AG08395 (cell line): ENCODE measurements at regions not wholly inside any gene's neighbourhood (a gene's known extent, or its start where the extent isn't known, plus 50 kb on each side); places are given as distances from the start of the nearest gene placed in this dataset.

ENCODE experiments used
- DNase-seq: peaks from one replicate; pipeline ENCODE4 v3.0.0; 2012; ENCODE audit warnings: mixed read lengths, low spot score

GRCh38 chr3:89038869-89039268, 68.6 kb upstream of the EPHA3 start:
- peak; percentile 5 for DNase-seq

DNA sequence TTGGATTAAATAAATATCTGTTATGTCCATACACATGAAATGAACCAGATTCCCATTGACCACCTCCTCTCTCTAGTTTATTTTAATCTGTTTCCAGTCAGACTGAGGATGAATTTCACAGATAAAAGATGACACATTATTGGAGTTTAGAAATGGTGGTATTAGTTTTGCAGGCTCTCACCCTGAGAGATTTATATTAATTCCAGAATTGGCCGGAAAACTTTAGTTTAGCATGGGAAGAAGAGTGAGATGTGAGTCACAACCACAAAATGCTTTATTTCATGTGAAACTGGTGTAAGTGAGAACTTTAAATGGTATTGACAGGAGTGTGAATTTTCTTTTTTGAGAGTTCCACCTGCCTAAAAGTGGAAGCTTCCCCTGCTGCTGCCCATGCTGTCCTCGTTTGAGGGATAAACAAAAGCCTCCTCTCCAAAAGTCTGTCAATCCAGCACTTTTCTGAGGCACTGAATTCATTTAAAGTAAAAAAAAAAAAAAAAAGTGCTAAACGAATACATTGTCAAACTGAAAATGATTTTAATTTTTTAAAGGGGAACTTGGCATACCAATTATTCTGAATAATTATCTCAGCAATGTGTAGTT, 65.1 kb upstream of the EPHA3 start:
- peak; percentile 16 for DNase-seq

GRCh38 chr3:89043406-89043932, 64.0 kb upstream of the EPHA3 start:
- no peak for DNase-seq

- no peak for DNase-seq
These were observed 60.8 kb upstream of the EPHA3 start for GRCh38 chr3:89046661-89047060.

DNA sequence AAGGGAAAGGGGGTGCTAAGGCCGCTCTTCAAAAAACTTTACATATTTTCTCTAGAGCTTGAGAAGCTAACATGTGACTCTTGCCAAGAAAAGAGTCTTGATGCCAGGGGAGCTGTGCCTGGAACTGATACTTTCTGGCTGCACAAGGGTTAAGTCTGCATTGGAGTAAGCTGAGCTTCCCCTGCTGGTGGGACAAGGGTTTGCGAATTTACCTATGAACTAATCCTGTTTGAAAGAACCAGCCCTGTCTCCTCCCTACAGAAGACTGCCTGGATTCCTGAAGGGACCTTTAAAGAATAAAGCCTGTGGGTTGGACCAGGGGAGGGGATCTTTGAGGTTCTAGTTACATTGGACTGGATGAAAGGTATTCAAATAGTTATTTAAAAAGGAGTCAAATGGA, 58.3 kb upstream of the EPHA3 start:
- DNase-seq: no peak

DNA sequence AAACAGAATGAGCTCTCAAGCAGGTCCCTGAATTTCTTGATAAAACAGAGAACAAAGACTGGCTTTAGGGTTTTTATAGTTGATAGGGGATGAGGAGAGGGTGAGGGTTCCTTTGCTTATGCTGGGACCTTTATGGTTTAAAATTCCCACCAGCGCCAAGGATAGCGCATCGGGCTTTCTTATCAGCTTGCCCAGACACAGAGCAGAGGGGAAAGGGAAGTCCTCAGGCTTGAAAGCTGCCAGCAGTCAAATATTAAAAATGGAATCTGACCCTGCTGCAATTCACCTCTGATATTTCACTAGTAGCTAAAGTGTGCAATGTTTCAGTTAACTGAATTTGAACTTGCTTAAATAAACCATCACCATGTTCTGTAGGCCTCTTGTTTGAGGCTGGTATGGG, 55.0 kb upstream of the EPHA3 start:
- no peak for DNase-seq

DNA sequence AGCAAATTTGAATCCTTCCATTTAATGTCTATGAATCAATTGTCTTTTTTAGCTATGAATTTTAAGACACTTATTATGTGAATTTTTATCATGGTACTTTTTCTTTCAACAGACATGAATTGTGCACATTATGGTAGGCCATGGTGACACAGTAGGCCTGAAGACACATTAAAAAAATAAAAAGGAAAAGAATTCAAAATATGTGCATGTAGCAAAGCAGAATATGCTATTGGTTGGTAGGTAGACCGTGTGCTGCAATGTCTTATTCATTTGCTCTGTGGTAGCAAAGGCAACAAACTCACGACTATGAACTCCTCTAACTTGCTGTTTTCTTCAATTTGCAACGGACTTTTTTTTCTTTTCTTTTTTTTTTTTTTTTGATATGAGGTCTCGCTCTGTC, 50.0 kb upstream of the EPHA3 start:
- no peak for DNase-seq
